IMR-90 (cell line): ENCODE measurements at regions not wholly inside any gene's neighbourhood (a gene's known extent, or its start where the extent isn't known, plus 50 kb on each side); places are given as distances from the start of the nearest gene placed in this dataset.
A peak's percentile ranks its signal among the peaks of the same experiment; 100 is the strongest.

ENCODE experiments used
- ATAC-seq: fragments of 200-7000 bp; cut with Tn5 transposase; 2 replicates; pipeline ENCODE4 v1.9.1; 2020; ENCODE audit warnings: low read depth, mild to moderate bottlenecking, moderate library complexity
- BruUV-seq: library from RNA; stranded (reverse); fragments of 400-500 nt; replicated peaks from 2 replicates; lab custom pipeline; 2021; lab: Mats Ljungman, UMichigan
- CTCF ChIA-PET: fragments of 300-600 bp; formaldehyde crosslinking; extraction: SDS; loops from one replicate; lab custom pipeline; 2021; ENCODE audit warnings: antibody characterized with exemption; lab: Yijun Ruan, JAX
- POLR2A ChIA-PET: fragments of 300-600 bp; sonication (Branson Sonifier 250); formaldehyde crosslinking; loops from one replicate; lab custom pipeline; 2022; ENCODE audit warnings: antibody characterized with exemption; ENCODE audit not compliant: unreplicated experiment; lab: Charles Lee
- DNase-seq: peaks from one replicate; pipeline ENCODE4 v3.0.0; 2013
- H2AFZ ChIP-seq: replicated peaks from 2 replicates; pipeline ENCODE3; 2013; ENCODE audit warnings: low read length, mild to moderate bottlenecking; ENCODE audit not compliant: poor library complexity
- H2AK5ac ChIP-seq: 2 replicates; pipeline ENCODE4 v1.6.1; 2013; ENCODE audit warnings: low read depth, low read length, inconsistent platforms
- H2AK9ac ChIP-seq: replicated peaks from 2 replicates; pipeline ENCODE3; 2013; ENCODE audit warnings: mild to moderate bottlenecking, low read depth, low read length, moderate library complexity; ENCODE audit not compliant: poor library complexity
- H2BK120ac ChIP-seq: 2 replicates; pipeline ENCODE4 v1.6.1; 2013; ENCODE audit warnings: low read depth, low read length, inconsistent platforms
- H2BK15ac ChIP-seq: 3 replicates; pipeline ENCODE4 v1.6.1; 2013; ENCODE audit warnings: low read depth, low read length, inconsistent platforms
- H2BK20ac ChIP-seq: 2 replicates; pipeline ENCODE4 v1.6.1; 2013; ENCODE audit warnings: low read depth, mild to moderate bottlenecking, inconsistent platforms, low read length, moderate library complexity
- H2BK5ac ChIP-seq: 2 replicates; pipeline ENCODE4 v1.6.1; 2013; ENCODE audit warnings: mild to moderate bottlenecking, low read depth, low read length, inconsistent platforms; ENCODE audit not compliant: poor library complexity, severe bottlenecking
- H3K14ac ChIP-seq: replicated peaks from 2 replicates; pipeline ENCODE4 v1.6.1; 2013; ENCODE audit warnings: low read depth, low read length, inconsistent platforms
- H3K18ac ChIP-seq: 2 replicates; pipeline ENCODE4 v1.6.1; 2013; ENCODE audit warnings: low read depth, low read length, control low read depth
- H3K23ac ChIP-seq: 2 replicates; pipeline ENCODE4 v1.6.1; 2013; ENCODE audit warnings: low read depth, low read length, inconsistent platforms
- H3K27ac ChIP-seq: 2 replicates; pipeline ENCODE4 v1.5.1; 2013; ENCODE audit warnings: mild to moderate bottlenecking, control low read depth, low read length; ENCODE audit not compliant: insufficient read depth
- H3K27me3 ChIP-seq: 2 replicates; pipeline ENCODE4 v1.6.1; 2013; ENCODE audit warnings: low read length; ENCODE audit not compliant: control insufficient read depth, insufficient read depth
- H3K36me3 ChIP-seq: 2 replicates; pipeline ENCODE4 v1.6.1; 2013; ENCODE audit warnings: low read length, mixed read lengths; ENCODE audit not compliant: control insufficient read depth, insufficient read depth
- H3K4ac ChIP-seq: 2 replicates; pipeline ENCODE4 v1.6.1; 2013; ENCODE audit warnings: low read depth, low read length, inconsistent platforms
- H3K4me1 ChIP-seq: 2 replicates; pipeline ENCODE4 v1.6.1; 2013; ENCODE audit warnings: low read length, mixed read lengths; ENCODE audit not compliant: control insufficient read depth, insufficient read depth
- H3K4me2 ChIP-seq: 2 replicates; pipeline ENCODE4 v1.6.1; 2013; ENCODE audit warnings: low read depth, mild to moderate bottlenecking, control low read depth, low read length, moderate library complexity
- H3K4me3 ChIP-seq: 2 replicates; pipeline ENCODE4 v1.5.1; 2013; ENCODE audit warnings: low read depth, mild to moderate bottlenecking, control low read depth, low read length, moderate library complexity; ENCODE audit not compliant: insufficient read depth
- H3K56ac ChIP-seq: 2 replicates; pipeline ENCODE4 v1.6.1; 2013; ENCODE audit warnings: low read length, inconsistent platforms; ENCODE audit not compliant: insufficient read depth; ENCODE audit errors: extremely low read depth
- H3K79me1 ChIP-seq, 2 experiments: 2 replicates each; pipeline ENCODE4 v1.6.1; 2013; ENCODE audit warnings: low read length in 2 of 2, inconsistent platforms in 1 of 2, low read depth in 1 of 2
- H3K9ac ChIP-seq: 2 replicates; pipeline ENCODE4 v1.6.1; 2013; ENCODE audit warnings: low read depth, low read length, control low read depth
- H3K9me1 ChIP-seq: 2 replicates; pipeline ENCODE4 v1.6.1; 2013; ENCODE audit warnings: low read length, inconsistent platforms; ENCODE audit not compliant: insufficient read depth
- H3K9me3 ChIP-seq: 2 replicates; pipeline ENCODE4 v1.6.1; 2013; ENCODE audit warnings: low read length; ENCODE audit not compliant: control insufficient read depth, insufficient read depth
- H4K20me1 ChIP-seq: 2 replicates; pipeline ENCODE4 v1.6.1; 2013; ENCODE audit warnings: low read length, inconsistent platforms; ENCODE audit not compliant: insufficient read depth
- H4K5ac ChIP-seq: 2 replicates; pipeline ENCODE4 v1.6.1; 2013; ENCODE audit warnings: mild to moderate bottlenecking, low read depth, low read length, control low read depth
- H4K8ac ChIP-seq, 2 experiments: 2 replicates each; pipeline ENCODE4 v1.6.1; 2013; ENCODE audit warnings: low read depth in 2 of 2, low read length in 2 of 2, control low read depth in 1 of 2, inconsistent platforms in 1 of 2
- H4K91ac ChIP-seq: 2 replicates; pipeline ENCODE4 v1.6.1; 2013; ENCODE audit warnings: low read depth, low read length, inconsistent platforms; ENCODE audit not compliant: insufficient read depth
- FOS ChIP-seq: fragments of 150-350 bp; IDR thresholded peaks from 2 replicates; pipeline ENCODE4 v1.6.1; 2016; ENCODE audit warnings: low read depth, low read length
- NFE2L2 ChIP-seq: fragments of 150-350 bp; IDR thresholded peaks from 2 replicates; pipeline ENCODE4 v1.6.1; 2016; ENCODE audit warnings: low read depth, mild to moderate bottlenecking, low read length
- RAD21 ChIP-seq: IDR thresholded peaks from 2 replicates; pipeline ENCODE4 v1.6.1; 2012; ENCODE audit warnings: low read length, improper control_type of control experiment
- RFX5 ChIP-seq: IDR thresholded peaks from 2 replicates; pipeline ENCODE4 v1.8.0; 2012; ENCODE audit warnings: low read depth, mild to moderate bottlenecking, low read length, moderate library complexity
- WGBS, 2 experiments: methylation state at CpG; one replicate each; pipeline versions ENCODE4 v1.1.5 to v1.1.7; 2013; ENCODE audit warnings: missing lambda C conversion rate in 2 of 2; ENCODE audit not compliant: insufficient read length in 1 of 2; ENCODE audit errors: extremely low coverage in 2 of 2; 5-methylcytosine and 5-hydroxymethylcytosine counted together
- dilution Hi-C: fragments of 300-500 bp; cut with HindIII; formaldehyde crosslinking; loops from one replicate; pipeline ENCODE4 v1.14.3; 2018; ENCODE audit warnings: low sequenced_read_pairs; ENCODE audit not compliant: unreplicated experiment
- in situ Hi-C: fragments of 300-500 bp; cut with MboI; formaldehyde crosslinking; loops from 3 replicates; pipeline ENCODE4 v1.14.3; 2019; ENCODE audit warnings: low sequenced_read_pairs, inconsistent platforms, mixed read lengths
- intact Hi-C: fragments of 100-400 bp; cut with micrococcal nuclease; formaldehyde crosslinking; loops from 2 replicates; pipeline ENCODE4 v1.10.0; 2022

GRCh38 chr16:86342161-86342834 lies 168.0 kb upstream of the FOXF1 start:
- H3K27ac ChIP-seq: peak overlapping the region; percentile 85; the same call in 1 of the 2 replicates
- H2BK20ac ChIP-seq: peak overlapping the region; percentile 90
- H2AK9ac ChIP-seq: no peak overlapping the region
- H2AK5ac ChIP-seq: peak overlapping the region; percentile 95
- 0 out of 2 replicates have a peak overlapping the region, but pooled peaks have one; percentile 66 for H3K23ac ChIP-seq
- TF ChIP-seq NFE2L2: no peak
- TF ChIP-seq RFX5: no peak
- TF ChIP-seq FOS: no peak
- no peak for TF ChIP-seq RAD21
- peak overlapping the region; percentile 92 for H4K91ac ChIP-seq
- DNase-seq (no peak), ATAC-seq (no peak)
- peak overlapping the region; percentile 89 to 96; a peak in 3 of 4 replicates for H4K8ac ChIP-seq
- intact Hi-C loops: loop anchor here (2.0 kb wide), 2 partner anchors 55 to 163 kb away; no protein-coding TSS in a partner anchor
- H2BK15ac ChIP-seq: peak overlapping the region; percentile 17; the same call in 2 of the 3 replicates
- no peak overlapping the region for H3K4me3 ChIP-seq
- H3K36me3 ChIP-seq: no peaks in the 10 kb centered on the region
- H3K27me3 ChIP-seq: no peaks in the 10 kb centered on the region
- H3K4me1 ChIP-seq: peaks cover 21% of the 10 kb centered on the region
- no peak overlapping the region for H3K4me2 ChIP-seq
- H2BK5ac ChIP-seq: peak overlapping the region; percentile 88
- H3K56ac ChIP-seq: peak overlapping the region; percentile 45; the same call in 1 of the 2 replicates
- H3K14ac ChIP-seq: peak overlapping the region; percentile 78
- peaks cover 20% of the 10 kb centered on the region for H3K9me1 ChIP-seq
- BruUV-seq: no TSS peak
- H3K9me3 ChIP-seq: no peaks in the 10 kb centered on the region
- CTCF ChIA-PET: no interaction called here
- no peak overlapping the region for H3K9ac ChIP-seq
- peak overlapping the region; percentile 70 for H3K18ac ChIP-seq
- H3K4ac ChIP-seq: peak overlapping the region; percentile 93
- H3K79me1 ChIP-seq: peaks cover 0 to 25% of the 10 kb centered on the region in 2 experiments; a peak in 3 of 4 replicates
- in situ Hi-C loops: no loop called here
- no peak overlapping the region for H2AFZ ChIP-seq
- POLR2A ChIA-PET: no interaction called here
- dilution Hi-C loops: no loop called here
- WGBS, 2 experiments: 86% methylated on average over 1 of the region's 6 CpGs; no CpG with 5 or more reads in 1 of the 2 experiments
- H4K20me1 ChIP-seq: no peaks in the 10 kb centered on the region
- H4K5ac ChIP-seq: peak overlapping the region; percentile 95
- H2BK120ac ChIP-seq: peak overlapping the region; percentile 94
